ENCODE measurements at regions not wholly inside any gene's neighbourhood (a gene's known extent, or its start where the extent isn't known, plus 50 kb on each side); places are given as distances from the start of the nearest gene placed in this dataset.

DNA sequence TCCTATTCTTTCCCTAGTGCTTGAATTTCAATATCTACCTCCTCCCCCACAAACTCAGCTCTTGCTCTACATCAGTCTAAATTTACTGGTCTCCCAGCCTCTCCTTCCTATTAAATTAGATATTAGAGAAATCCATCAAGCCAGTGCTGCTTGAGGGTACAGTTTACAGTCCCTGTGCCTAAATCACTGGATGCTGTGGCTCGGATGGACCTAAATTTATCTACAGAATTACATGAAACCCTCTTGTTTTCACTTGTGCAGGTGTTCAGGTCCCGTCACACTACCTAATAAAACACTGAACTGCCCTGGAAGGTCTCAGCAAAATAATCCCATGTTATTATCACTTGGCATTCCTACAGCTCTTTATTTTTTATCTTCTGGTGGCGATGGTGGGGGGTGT, 134.7 kb upstream of the E2F8 start:
- TF ChIP-seq SIN3A (IDR thresholded peaks at IDR 0.05; ENCODE audit: borderline replicate concordance, insufficient read depth, low read depth, low read length) (no peak), POLR2AphosphoS5 (IDR thresholded peaks at IDR 0.05; ENCODE audit: low read depth, low read length) (no peak), TCF7L2 (IDR thresholded peaks at IDR 0.05; ENCODE audit: low read depth, low read length) (no peak)
- TF ChIP-seq, protein P1, sequence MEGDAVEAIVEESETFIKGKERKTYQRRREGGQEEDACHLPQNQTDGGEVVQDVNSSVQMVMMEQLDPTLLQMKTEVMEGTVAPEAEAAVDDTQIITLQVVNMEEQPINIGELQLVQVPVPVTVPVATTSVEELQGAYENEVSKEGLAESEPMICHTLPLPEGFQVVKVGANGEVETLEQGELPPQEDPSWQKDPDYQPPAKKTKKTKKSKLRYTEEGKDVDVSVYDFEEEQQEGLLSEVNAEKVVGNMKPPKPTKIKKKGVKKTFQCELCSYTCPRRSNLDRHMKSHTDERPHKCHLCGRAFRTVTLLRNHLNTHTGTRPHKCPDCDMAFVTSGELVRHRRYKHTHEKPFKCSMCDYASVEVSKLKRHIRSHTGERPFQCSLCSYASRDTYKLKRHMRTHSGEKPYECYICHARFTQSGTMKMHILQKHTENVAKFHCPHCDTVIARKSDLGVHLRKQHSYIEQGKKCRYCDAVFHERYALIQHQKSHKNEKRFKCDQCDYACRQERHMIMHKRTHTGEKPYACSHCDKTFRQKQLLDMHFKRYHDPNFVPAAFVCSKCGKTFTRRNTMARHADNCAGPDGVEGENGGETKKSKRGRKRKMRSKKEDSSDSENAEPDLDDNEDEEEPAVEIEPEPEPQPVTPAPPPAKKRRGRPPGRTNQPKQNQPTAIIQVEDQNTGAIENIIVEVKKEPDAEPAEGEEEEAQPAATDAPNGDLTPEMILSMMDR (IDR thresholded peaks at IDR 0.05), result no peak
- TF ChIP-seq, protein P2, sequence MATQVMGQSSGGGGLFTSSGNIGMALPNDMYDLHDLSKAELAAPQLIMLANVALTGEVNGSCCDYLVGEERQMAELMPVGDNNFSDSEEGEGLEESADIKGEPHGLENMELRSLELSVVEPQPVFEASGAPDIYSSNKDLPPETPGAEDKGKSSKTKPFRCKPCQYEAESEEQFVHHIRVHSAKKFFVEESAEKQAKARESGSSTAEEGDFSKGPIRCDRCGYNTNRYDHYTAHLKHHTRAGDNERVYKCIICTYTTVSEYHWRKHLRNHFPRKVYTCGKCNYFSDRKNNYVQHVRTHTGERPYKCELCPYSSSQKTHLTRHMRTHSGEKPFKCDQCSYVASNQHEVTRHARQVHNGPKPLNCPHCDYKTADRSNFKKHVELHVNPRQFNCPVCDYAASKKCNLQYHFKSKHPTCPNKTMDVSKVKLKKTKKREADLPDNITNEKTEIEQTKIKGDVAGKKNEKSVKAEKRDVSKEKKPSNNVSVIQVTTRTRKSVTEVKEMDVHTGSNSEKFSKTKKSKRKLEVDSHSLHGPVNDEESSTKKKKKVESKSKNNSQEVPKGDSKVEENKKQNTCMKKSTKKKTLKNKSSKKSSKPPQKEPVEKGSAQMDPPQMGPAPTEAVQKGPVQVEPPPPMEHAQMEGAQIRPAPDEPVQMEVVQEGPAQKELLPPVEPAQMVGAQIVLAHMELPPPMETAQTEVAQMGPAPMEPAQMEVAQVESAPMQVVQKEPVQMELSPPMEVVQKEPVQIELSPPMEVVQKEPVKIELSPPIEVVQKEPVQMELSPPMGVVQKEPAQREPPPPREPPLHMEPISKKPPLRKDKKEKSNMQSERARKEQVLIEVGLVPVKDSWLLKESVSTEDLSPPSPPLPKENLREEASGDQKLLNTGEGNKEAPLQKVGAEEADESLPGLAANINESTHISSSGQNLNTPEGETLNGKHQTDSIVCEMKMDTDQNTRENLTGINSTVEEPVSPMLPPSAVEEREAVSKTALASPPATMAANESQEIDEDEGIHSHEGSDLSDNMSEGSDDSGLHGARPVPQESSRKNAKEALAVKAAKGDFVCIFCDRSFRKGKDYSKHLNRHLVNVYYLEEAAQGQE (IDR thresholded peaks at IDR 0.05; ENCODE audit: insufficient read depth in 1 of 2, low read depth in 2 of 2, low read length in 1 of 2), result no peak
- ATAC-seq (no peak), DNase-seq (ENCODE audit: low read depth, low spot score) (no peak)
- intact Hi-C loops (cut with micrococcal nuclease; ENCODE audit: unreplicated experiment), result no loop called here
- H3K4me1 ChIP-seq (ENCODE audit: control insufficient read depth, insufficient read depth, low read length), result no peaks in the 10 kb centered on the region
- no peak overlapping the region for H3K4me3 ChIP-seq (ENCODE audit: low read depth in 2 of 2, low read length in 2 of 2)
- H3K9me3 ChIP-seq (ENCODE audit: control insufficient read depth, insufficient read depth, low read depth, low read length), result no peaks in the 10 kb centered on the region
- in situ Hi-C loops (cut with HindIII; ENCODE audit: low pct_unique_long_range_greater_than_20kb, low sequenced_read_pairs), result no loop called here
- ChIA-PET POLR2A (no interaction called here), CTCF (no interaction called here)
- H3K27me3 ChIP-seq (ENCODE audit: control insufficient read depth, insufficient read depth, low read length), result peaks cover 12% of the 10 kb centered on the region
- no peak overlapping the region for H3K27ac ChIP-seq (ENCODE audit: low read length)
- BruUV-seq (replicated peaks), result no TSS peak
- no peaks in the 10 kb centered on the region for H3K36me3 ChIP-seq (ENCODE audit: control insufficient read depth, insufficient read depth, low read length)

DNA sequence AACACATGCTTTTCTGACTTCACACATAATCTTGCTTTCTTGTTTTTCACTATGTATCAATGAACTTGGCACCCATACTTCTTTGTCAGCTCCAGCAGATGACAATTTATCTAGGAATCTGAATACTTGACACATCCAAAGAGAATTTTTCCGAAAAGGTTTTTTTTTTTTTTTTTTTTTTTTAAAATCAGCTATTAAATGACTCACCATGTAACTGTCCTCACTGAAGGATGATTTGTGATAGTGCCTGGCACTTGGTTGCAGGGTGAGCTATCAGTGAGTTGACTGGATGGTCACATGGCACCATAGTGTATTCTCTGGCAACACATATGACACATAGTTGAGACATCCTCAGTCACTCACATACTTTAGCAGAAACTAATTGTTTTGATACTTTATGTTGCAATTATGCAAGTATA, 133.4 kb upstream of the E2F8 start:
- in situ Hi-C loops (cut with HindIII; ENCODE audit: low pct_unique_long_range_greater_than_20kb, low sequenced_read_pairs) (no loop called here), intact Hi-C loops (cut with micrococcal nuclease; ENCODE audit: unreplicated experiment) (loop anchor here (1.0 kb wide), 1 partner anchor 18 kb away; no protein-coding TSS in a partner anchor)
- ChIA-PET POLR2A (no interaction called here), CTCF (no interaction called here)
- no TSS peak for BruUV-seq (replicated peaks)
- TF ChIP-seq SIN3A (IDR thresholded peaks at IDR 0.05; ENCODE audit: borderline replicate concordance, insufficient read depth, low read depth, low read length), result no peak
- no peak for TF ChIP-seq POLR2AphosphoS5 (IDR thresholded peaks at IDR 0.05; ENCODE audit: low read depth, low read length)
- TF ChIP-seq, protein P1 (IDR thresholded peaks at IDR 0.05), result no peak
- no peak for TF ChIP-seq TCF7L2 (IDR thresholded peaks at IDR 0.05; ENCODE audit: low read depth, low read length)
- TF ChIP-seq, protein P2 (IDR thresholded peaks at IDR 0.05; ENCODE audit: insufficient read depth in 1 of 2, low read depth in 2 of 2, low read length in 1 of 2), result no peak
- Histone ChIP-seq H3K4me3 (ENCODE audit: low read depth in 2 of 2, low read length in 2 of 2) (no peak overlapping the region), H3K4me1 (ENCODE audit: control insufficient read depth, insufficient read depth, low read length) (no peaks in the 10 kb centered on the region), H3K27me3 (ENCODE audit: control insufficient read depth, insufficient read depth, low read length) (peaks cover 21% of the 10 kb centered on the region), H3K9me3 (ENCODE audit: control insufficient read depth, insufficient read depth, low read depth, low read length) (no peaks in the 10 kb centered on the region), H3K36me3 (ENCODE audit: control insufficient read depth, insufficient read depth, low read length) (no peaks in the 10 kb centered on the region), H3K27ac (ENCODE audit: low read length) (no peak overlapping the region)
- DNase-seq (ENCODE audit: low read depth, low spot score) (no peak), ATAC-seq (no peak)
